ENCODE measurements at regions not wholly inside any gene's neighbourhood (a gene's known extent, or its start where the extent isn't known, plus 50 kb on each side); places are given as distances from the start of the nearest gene placed in this dataset.

GRCh38 chr13:103288114-103288513 lies 221.9 kb upstream of the SLC10A2 start:
- no peak overlapping the region for H2AFZ ChIP-seq (ENCODE audit: low read depth, low read length)
- H3K4me2 ChIP-seq (ENCODE audit: low read length), result no peak overlapping the region
- no peaks in the 10 kb centered on the region for H3K79me2 ChIP-seq (ENCODE audit: low read length)
- H4K20me1 ChIP-seq (ENCODE audit: insufficient read depth, low read length), result no peaks in the 10 kb centered on the region
- no peak overlapping the region for H3K27ac ChIP-seq (ENCODE audit: low read length)
- TF ChIP-seq EZH2phosphoT487 (IDR thresholded peaks at IDR 0.05; ENCODE audit: low read depth) (no peak), CTCF (IDR thresholded peaks at IDR 0.05; ENCODE audit: low read depth, low read length) (no peak)
- no peak overlapping the region for H3K4me3 ChIP-seq (ENCODE audit: low read length)
- no peaks in the 10 kb centered on the region for H3K9me3 ChIP-seq (ENCODE audit: insufficient read depth, low read length)
- H3K9ac ChIP-seq (ENCODE audit: low read length), result no peak overlapping the region
- no peaks in the 10 kb centered on the region for H3K36me3 ChIP-seq (replicated peaks; ENCODE audit: low read depth, low read length)
- H3K4me1 ChIP-seq (ENCODE audit: low read length), result no peaks in the 10 kb centered on the region
- H3K27me3 ChIP-seq (ENCODE audit: low read depth, low read length), result no peaks in the 10 kb centered on the region

- no peak overlapping the region for H2AFZ ChIP-seq (ENCODE audit: low read depth, low read length)
- H3K27ac ChIP-seq (ENCODE audit: low read length), result no peak overlapping the region
- H3K4me3 ChIP-seq (ENCODE audit: low read length), result no peak overlapping the region
- H3K4me1 ChIP-seq (ENCODE audit: low read length), result no peaks in the 10 kb centered on the region
- no peak for TF ChIP-seq CTCF (IDR thresholded peaks at IDR 0.05; ENCODE audit: low read depth, low read length)
- no peak for TF ChIP-seq EZH2phosphoT487 (IDR thresholded peaks at IDR 0.05; ENCODE audit: low read depth)
- no peaks in the 10 kb centered on the region for H4K20me1 ChIP-seq (ENCODE audit: insufficient read depth, low read length)
- H3K27me3 ChIP-seq (ENCODE audit: low read depth, low read length), result no peaks in the 10 kb centered on the region
- no peak overlapping the region for H3K9ac ChIP-seq (ENCODE audit: low read length)
- no peaks in the 10 kb centered on the region for H3K36me3 ChIP-seq (replicated peaks; ENCODE audit: low read depth, low read length)
- H3K4me2 ChIP-seq (ENCODE audit: low read length), result no peak overlapping the region
- H3K9me3 ChIP-seq (ENCODE audit: insufficient read depth, low read length), result no peaks in the 10 kb centered on the region
- H3K79me2 ChIP-seq (ENCODE audit: low read length), result no peaks in the 10 kb centered on the region
These were observed 221.4 kb upstream of the SLC10A2 start for GRCh38 chr13:103287659-103288058.

- Histone ChIP-seq H3K79me2 (ENCODE audit: low read length) (no peaks in the 10 kb centered on the region), H3K4me1 (ENCODE audit: low read length) (no peaks in the 10 kb centered on the region), H4K20me1 (ENCODE audit: insufficient read depth, low read length) (no peaks in the 10 kb centered on the region), H3K27ac (ENCODE audit: low read length) (no peak overlapping the region), H3K4me3 (ENCODE audit: low read length) (no peak overlapping the region), H3K27me3 (ENCODE audit: low read depth, low read length) (no peaks in the 10 kb centered on the region), H2AFZ (ENCODE audit: low read depth, low read length) (no peak overlapping the region), H3K9me3 (ENCODE audit: insufficient read depth, low read length) (no peaks in the 10 kb centered on the region), H3K4me2 (ENCODE audit: low read length) (no peak overlapping the region), H3K36me3 (replicated peaks; ENCODE audit: low read depth, low read length) (no peaks in the 10 kb centered on the region), H3K9ac (ENCODE audit: low read length) (no peak overlapping the region)
- TF ChIP-seq CTCF (IDR thresholded peaks at IDR 0.05; ENCODE audit: low read depth, low read length) (no peak), EZH2phosphoT487 (IDR thresholded peaks at IDR 0.05; ENCODE audit: low read depth) (no peak)
These were observed 218.2 kb upstream of the SLC10A2 start for GRCh38 chr13:103284466-103284865.

- no peaks in the 10 kb centered on the region for H3K4me1 ChIP-seq (ENCODE audit: low read length)
- H2AFZ ChIP-seq (ENCODE audit: low read depth, low read length), result no peak overlapping the region
- no peak overlapping the region for H3K27ac ChIP-seq (ENCODE audit: low read length)
- H4K20me1 ChIP-seq (ENCODE audit: insufficient read depth, low read length), result no peaks in the 10 kb centered on the region
- H3K9ac ChIP-seq (ENCODE audit: low read length), result no peak overlapping the region
- no peaks in the 10 kb centered on the region for H3K36me3 ChIP-seq (replicated peaks; ENCODE audit: low read depth, low read length)
- no peak overlapping the region for H3K4me2 ChIP-seq (ENCODE audit: low read length)
- H3K4me3 ChIP-seq (ENCODE audit: low read length), result no peak overlapping the region
- H3K9me3 ChIP-seq (ENCODE audit: insufficient read depth, low read length), result no peaks in the 10 kb centered on the region
- no peak for TF ChIP-seq CTCF (IDR thresholded peaks at IDR 0.05; ENCODE audit: low read depth, low read length)
- no peak for TF ChIP-seq EZH2phosphoT487 (IDR thresholded peaks at IDR 0.05; ENCODE audit: low read depth)
- H3K79me2 ChIP-seq (ENCODE audit: low read length), result no peaks in the 10 kb centered on the region
- no peaks in the 10 kb centered on the region for H3K27me3 ChIP-seq (ENCODE audit: low read depth, low read length)
These were observed 217.2 kb upstream of the SLC10A2 start for GRCh38 chr13:103283451-103283820.

Data from OCI-LY3 (cell line).